Fibroblast of pulmonary artery (primary cell): ENCODE measurements at regions not wholly inside any gene's neighbourhood (a gene's known extent, or its start where the extent isn't known, plus 50 kb on each side); places are given as distances from the start of the nearest gene placed in this dataset.
"Not testable (repeated sequence)": the region's sequence is repeated elsewhere in the genome, so short reads cannot be mapped to it uniquely, and the experiment has no call there.

Experiments
- DNase-seq: peaks from one replicate; pipeline ENCODE4 v3.0.0-alpha.2; 2010; ENCODE audit warnings: low read depth
- H3K4me3 ChIP-seq: replicated peaks from 2 replicates; pipeline ENCODE4 v1.5.1; 2011; ENCODE audit warnings: low read depth, mild to moderate bottlenecking, control low read depth, low read length, moderate library complexity
- TF ChIP-seq, protein P1 (sequence below): IDR thresholded peaks from 2 replicates; pipeline ENCODE4 v1.5.1; 2011; ENCODE audit warnings: mild to moderate bottlenecking, control low read depth, low read length, inconsistent platforms; ENCODE audit errors: missing control alignments

- no peak overlapping the region for H3K4me3 ChIP-seq
- no peak for DNase-seq
- TF ChIP-seq, protein P1, sequence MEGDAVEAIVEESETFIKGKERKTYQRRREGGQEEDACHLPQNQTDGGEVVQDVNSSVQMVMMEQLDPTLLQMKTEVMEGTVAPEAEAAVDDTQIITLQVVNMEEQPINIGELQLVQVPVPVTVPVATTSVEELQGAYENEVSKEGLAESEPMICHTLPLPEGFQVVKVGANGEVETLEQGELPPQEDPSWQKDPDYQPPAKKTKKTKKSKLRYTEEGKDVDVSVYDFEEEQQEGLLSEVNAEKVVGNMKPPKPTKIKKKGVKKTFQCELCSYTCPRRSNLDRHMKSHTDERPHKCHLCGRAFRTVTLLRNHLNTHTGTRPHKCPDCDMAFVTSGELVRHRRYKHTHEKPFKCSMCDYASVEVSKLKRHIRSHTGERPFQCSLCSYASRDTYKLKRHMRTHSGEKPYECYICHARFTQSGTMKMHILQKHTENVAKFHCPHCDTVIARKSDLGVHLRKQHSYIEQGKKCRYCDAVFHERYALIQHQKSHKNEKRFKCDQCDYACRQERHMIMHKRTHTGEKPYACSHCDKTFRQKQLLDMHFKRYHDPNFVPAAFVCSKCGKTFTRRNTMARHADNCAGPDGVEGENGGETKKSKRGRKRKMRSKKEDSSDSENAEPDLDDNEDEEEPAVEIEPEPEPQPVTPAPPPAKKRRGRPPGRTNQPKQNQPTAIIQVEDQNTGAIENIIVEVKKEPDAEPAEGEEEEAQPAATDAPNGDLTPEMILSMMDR: no peak
Observed at GRCh38 chr2:44060990-44061389, 65.2 kb upstream of the LRPPRC start.

- TF ChIP-seq, protein P1: no peak
- no peak for DNase-seq
- no peak overlapping the region for H3K4me3 ChIP-seq
Observed at GRCh38 chr2:44061469-44061868, 65.7 kb upstream of the LRPPRC start.

- no peak for DNase-seq
- no peak overlapping the region for H3K4me3 ChIP-seq
- TF ChIP-seq, protein P1: no peak
Observed at GRCh38 chr2:44061876-44062275, 66.1 kb upstream of the LRPPRC start.

GRCh38 chr2:44063033-44063432 lies 67.2 kb upstream of the LRPPRC start:
- H3K4me3 ChIP-seq: no peak overlapping the region
- no peak for DNase-seq
- TF ChIP-seq, protein P1: no peak

DNA sequence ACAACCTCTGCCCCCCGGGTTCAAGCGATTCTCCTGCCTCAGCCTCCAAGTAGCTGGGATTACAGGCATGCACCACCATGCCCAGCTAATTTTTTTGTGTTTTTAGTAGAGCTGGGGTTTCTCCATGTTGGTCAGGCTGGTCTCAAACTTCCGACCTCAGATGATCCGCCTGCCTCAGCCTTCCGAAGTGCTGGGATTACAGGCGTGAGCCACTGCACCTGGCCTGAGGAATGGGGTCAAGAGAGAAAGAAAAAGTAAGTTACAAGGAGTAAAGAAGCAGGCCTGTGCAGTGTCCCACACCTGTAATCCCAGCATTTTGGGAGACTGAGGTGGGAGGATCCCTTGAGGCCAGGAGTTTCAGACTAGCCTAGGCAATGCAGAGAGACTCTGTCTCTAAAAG lies 68.5 kb upstream of the LRPPRC start:
- not testable (repeated sequence) for DNase-seq, H3K4me3 ChIP-seq

DNA sequence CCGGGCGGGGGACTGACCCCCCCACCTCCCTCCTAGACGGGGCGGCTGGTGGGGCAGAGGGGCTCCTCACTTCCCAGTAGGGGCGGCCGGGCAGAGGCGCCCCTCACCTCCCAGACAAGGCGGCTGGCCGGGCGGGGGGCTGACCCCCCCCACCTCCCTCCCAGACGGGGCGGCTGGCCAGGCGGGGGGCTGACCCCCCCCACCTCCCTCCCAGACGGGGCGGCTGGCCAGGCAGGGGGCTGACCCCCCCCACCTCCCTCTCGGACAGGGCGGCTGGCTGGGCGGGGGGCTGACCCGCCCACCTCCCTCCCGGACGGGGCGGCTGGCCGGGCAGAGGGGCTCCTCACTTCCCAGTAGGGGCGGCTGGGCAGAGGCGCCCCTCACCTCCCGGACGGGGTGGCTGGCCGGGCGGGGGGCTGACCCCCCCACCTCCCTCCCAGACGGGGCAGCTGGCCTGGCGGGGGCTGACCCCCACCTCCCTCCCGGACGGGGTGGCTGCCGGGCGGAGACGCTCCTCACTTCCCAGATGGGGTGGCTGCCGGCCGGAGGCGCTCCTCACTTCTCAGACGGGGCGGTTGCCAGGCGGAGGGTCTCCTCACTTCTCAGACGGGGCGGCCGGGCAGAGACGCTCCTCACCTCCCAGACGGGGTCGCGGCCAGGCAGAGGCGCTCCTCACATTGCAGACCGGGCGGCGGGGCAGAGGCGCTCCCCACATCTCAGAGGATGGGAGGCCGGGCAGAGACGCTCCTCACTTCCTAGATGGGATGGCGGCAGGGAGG lies 71.4 kb upstream of the LRPPRC start:
- DNase-seq, H3K4me3 ChIP-seq: not testable (repeated sequence)

GRCh38 chr2:44067791-44068181 lies 72.0 kb upstream of the LRPPRC start:
- not testable (repeated sequence) for DNase-seq, H3K4me3 ChIP-seq

DNA sequence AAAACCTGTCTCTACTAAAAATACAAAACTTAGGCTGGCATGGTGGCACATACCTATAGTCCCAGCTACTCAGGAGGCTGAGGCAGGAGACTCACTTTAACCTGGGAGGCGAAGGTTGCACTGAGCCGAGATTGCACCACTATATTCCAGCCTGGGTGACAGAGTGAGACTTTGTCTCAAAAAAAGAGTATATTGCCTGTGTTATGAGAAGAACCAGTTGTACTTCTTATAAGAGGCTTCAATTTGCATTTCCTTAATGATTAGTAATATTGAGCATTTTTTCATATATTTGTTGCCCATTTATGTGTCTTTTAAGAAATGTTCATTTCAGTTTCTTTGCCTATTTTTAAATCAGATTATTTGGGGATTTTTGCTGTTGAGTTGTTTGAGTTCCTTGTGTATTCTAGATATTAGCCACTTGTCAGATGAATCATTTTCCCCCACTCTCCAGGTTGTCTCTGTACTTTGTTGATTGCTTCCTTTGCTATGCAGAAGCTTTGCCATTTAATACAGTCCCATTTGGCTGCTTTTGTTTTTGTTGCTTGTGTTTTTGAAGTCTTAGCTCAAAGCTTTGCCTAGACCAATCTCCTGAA lies 75.8 kb upstream of the LRPPRC start:
- DNase-seq: no peak
- TF ChIP-seq, protein P1: no peak
- H3K4me3 ChIP-seq: no peak overlapping the region

DNA sequence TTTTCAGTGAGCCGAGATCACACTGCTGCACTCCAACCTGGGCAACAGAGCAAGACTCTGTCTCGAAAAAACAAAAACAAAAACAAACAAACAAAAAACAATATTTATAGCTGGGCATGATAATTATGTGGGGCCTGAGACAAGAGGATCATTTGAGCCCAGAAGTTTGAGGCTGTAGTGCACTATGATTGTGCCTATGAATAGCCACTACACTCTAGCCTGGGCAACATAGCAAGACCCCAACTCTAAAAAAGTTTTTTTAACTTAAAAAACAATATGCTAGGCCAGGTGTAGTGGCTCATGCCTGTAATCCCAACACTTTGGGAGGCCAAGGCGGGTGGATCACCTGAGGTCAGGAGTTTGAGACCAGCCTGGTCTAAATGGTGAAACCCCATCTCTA lies 77.9 kb upstream of the LRPPRC start:
- DNase-seq, H3K4me3 ChIP-seq: not testable (repeated sequence)

DNA sequence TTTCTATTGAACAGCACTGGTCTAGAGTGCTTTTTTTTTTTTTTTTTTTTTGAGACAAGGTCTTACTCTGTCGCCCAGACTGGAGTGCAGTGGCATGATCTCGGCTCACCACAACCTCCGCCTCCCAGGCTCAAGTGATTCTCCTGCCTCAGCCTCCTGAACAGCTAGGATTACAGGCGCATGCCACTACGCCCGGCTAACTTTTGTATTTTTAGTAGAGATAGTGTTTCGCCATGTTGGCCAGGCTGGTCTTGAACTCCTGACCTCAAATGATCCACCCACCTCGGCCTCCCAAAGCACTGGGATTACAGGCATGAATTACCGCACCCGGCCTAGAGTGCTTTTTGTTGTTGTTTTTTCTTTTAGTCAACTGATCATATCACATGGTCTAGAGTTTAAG lies 79.0 kb upstream of the LRPPRC start:
- not testable (repeated sequence) for H3K4me3 ChIP-seq, DNase-seq
